GM18499 (cell line): ENCODE measurements at regions not wholly inside any gene's neighbourhood (a gene's known extent, or its start where the extent isn't known, plus 50 kb on each side); places are given as distances from the start of the nearest gene placed in this dataset.

Experiments
- ATAC-seq: cut with Tn5 transposase; IDR thresholded peaks from one replicate; pipeline ENCODE4 v1.9.1; 2021; ENCODE audit warnings: moderate number of reproducible peaks; ENCODE audit not compliant: insufficient read depth, unreplicated experiment

- ATAC-seq, result no peak
Measured at GRCh38 chr7:17631061-17631460, 309.2 kb downstream of the SNX13 start.

DNA sequence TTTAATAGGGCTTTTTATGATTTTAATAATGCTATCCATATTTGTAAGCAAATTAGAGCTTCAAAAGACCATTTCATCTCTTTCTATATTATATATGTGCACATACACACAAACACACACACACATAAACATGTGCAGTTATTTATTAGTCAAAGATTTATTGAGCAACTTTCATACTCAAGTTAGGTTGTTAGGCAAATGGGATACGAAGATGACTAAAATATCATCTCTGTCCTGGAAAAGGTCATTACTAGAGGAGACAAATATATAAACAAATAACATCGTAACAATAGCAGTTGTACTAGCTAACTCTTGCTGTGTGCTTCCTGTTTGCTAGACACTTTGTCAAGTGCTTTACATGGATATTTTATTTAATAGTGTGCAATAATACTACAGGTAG lies 307.9 kb downstream of the SNX13 start:
- no peak for ATAC-seq

DNA sequence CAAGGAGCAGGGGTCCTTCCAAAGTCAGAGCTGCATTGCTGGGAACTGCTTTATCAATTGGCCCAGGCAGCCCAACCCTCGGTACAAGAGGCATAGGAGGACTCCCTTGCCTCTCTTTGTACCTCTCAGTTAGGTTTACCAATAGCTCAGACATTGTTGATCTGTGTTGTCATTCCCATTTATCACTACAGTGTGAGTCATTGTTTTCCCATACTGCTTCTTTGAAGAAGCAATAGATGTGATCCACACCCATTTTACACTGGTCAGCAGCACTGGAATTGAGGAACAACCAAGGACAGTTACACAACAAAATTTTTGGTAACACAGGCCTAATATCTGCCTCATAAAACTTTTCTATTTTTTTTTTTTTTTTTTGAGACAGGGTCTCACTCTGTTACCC lies 307.2 kb downstream of the SNX13 start:
- no peak for ATAC-seq

- no peak for ATAC-seq
Measured at GRCh38 chr7:17638727-17639126, 301.6 kb downstream of the SNX13 start.

GRCh38 chr7:17640730-17641377 lies 299.4 kb downstream of the SNX13 start:
- ATAC-seq, result no peak

DNA sequence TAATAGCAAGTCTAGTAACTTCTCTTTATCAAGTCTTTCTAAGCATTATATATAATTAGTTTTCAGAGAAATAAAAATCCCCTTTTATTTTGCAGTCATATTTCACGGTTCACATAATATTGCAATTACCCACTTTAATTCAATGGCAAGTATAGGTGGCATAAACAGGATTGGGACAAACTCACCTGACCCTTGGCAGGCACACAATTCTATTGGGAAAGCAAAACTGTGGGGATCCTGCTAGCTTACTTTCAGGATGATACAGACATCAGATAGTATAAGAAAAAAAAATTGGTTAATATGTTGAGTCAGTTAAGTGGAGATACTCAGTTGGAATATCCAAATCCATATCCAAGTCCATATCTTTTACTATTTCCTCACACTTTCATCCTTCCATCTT lies 294.8 kb downstream of the SNX13 start:
- no peak for ATAC-seq

DNA sequence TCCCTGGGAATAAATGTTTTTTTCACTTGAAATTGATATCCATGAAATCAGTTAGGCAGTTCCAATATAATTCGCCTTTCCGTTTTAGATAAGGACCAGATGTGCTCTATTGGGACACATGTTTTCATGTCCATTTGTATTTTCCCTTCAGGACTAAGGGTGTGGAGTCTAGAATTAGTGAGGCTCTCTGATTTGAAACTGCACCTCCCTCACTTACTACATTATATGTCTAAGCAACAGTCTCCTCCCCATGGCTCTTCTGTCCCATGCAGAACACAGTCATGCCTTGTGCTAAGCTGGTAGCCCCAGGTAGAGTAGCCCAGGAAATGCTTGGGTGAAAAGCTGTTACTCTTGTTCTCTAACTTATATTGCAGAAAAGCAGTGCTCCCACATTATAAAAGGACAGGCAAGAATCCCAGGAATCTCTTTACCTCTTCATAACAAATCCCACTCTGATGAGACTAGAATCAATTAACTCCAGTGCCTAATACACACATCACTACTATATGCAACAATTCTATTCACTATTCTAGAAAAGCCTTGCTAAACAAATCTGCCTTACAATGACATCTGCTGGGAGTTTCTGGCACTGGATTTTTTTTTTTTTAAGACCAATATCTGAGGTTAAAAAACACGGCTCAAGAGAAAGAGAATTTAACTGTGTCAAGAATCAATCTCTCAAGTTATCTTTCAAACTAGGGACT lies 293.9 kb downstream of the SNX13 start:
- no peak for ATAC-seq

DNA sequence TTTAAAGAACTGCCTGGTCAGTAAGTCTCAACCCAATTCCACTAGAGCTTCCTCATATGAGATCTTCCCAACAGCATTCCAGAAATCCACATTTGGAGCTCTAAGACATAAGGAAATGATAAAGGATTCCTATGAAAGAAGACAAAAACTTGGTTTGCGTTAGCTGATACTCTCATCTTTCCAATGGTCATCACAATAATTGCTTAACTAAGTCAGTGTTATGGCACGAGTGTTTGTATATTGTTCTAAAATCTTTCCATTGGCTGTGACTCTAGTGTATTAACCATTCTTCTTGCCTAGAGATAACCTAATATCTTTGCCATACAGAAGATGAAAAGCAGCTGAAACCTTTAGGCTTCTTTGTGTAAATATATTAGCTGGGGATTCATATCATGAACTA lies 289.0 kb downstream of the SNX13 start:
- ATAC-seq, result no peak

DNA sequence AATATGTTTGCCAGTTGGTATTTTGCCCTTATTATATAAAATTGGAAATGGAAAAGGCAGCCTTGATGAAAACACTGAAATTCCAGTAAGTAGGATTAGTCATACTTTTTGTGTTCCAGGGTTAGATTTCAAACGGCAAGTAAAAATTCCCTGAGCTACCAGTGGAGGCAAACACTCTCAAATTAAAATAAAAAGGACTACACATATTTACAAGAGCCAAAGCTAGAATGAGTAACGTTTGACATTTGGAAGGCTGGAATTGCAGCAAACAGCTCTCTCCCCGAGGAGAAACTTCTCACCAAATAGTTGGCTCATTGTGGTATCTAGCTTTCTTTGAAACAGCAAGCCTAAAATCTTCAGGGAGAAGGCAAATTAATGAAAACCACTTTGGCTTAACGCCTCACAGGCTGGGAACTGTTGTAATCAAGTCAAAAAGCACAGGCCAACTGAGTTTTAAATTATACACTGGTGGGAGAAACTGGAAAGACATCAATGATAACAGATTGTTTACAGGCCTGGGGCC lies 288.4 kb downstream of the SNX13 start:
- ATAC-seq, result no peak

DNA sequence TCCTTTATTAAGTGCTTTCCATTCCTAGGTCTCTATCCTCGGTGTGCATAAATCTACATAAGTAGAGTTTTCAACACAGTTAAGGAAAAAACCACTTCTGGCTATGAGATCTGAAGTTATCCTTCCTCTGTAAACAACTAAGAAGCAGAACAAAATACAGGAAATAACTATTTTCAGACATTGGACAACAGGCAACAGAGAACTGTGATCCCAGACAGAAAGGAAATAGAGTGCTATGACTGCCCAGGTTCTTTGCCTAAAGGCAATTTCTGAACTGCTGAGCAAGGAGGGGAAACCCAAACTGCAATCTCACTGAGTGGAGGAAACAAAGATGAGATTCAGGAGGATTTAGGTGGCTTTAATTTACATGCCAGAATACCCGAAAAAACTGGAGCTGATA lies 285.4 kb downstream of the SNX13 start:
- ATAC-seq, result no peak

DNA sequence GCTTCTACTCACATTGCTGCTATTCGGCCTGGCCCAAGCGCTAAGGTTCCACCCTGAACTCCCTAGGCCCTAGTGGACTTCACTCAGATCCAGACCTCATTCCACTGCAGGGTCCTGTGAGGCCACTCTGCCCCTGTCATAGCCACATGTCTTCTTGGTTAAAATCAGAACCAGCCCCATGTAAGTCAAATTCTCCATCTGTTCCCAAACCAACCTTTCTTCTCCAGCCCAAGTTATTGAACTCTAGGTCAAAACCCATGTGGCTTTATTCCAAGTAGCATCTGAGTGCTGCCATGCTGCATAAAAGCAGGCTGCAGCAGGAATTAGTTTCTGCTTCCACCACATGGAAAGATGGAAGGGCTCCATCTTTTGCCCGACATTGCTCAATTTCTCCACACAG lies 281.2 kb downstream of the SNX13 start:
- no peak for ATAC-seq

- ATAC-seq, result no peak
Measured at GRCh38 chr7:17660116-17660515, 280.2 kb downstream of the SNX13 start.

DNA sequence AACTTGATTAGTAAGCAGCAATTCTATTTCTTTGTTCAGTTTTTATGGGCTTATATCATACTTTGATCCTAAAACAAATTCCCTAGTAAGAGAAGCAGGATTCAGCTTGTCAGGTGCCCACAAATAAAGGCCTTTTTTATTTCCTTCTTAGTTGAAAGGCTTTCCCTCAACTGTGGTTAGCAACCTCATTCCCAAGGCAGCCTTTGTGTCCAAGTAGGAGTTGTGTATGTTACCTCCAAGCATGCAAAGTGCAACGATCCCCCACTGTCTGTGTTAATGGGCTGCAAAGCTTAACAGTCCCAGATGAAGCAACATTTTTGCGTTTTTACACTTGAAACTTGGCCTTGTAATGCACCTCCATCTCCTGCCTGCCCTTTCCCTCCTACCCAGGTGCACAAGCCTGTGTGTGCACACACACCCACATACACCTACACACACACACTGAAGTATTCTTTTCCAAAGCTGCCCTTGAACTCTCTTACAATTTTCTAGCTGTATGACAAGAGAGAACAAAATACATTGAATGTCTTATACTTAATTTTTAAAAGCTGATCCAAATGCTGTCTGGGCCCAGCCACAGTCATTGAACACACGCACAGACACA lies 278.2 kb downstream of the SNX13 start:
- no peak for ATAC-seq

- no peak for ATAC-seq
Measured at GRCh38 chr7:17663061-17663675, 277.1 kb downstream of the SNX13 start.

GRCh38 chr7:17665029-17665428 lies 275.3 kb downstream of the SNX13 start:
- ATAC-seq, result no peak

GRCh38 chr7:17668122-17668521 lies 272.2 kb downstream of the SNX13 start:
- no peak for ATAC-seq

- no peak for ATAC-seq
Measured at GRCh38 chr7:17669204-17669603, 271.1 kb downstream of the SNX13 start.

GRCh38 chr7:17671956-17672355 lies 268.3 kb downstream of the SNX13 start:
- ATAC-seq, result no peak

GRCh38 chr7:17672783-17673182 lies 267.5 kb downstream of the SNX13 start:
- ATAC-seq, result no peak

- ATAC-seq, result no peak
Measured at GRCh38 chr7:17674166-17674942, 265.9 kb downstream of the SNX13 start.
